Activated T-helper 2 cell treated with anti-CD3 and anti-CD28 coated beads, Interferon-gamma antibody, Interleukin-2, Interleukin-4, amounts not matched to agents 10 μg/mL and 5 μg/mL and 100 μg/mL, durations not matched to agents 14 hours and 24 hours and 36 hours (primary cell): ENCODE measurements at regions not wholly inside any gene's neighbourhood (a gene's known extent, or its start where the extent isn't known, plus 50 kb on each side); places are given as distances from the start of the nearest gene placed in this dataset.
A peak's percentile ranks its signal among the peaks of the same experiment; 100 is the strongest.

Source experiments
- DNase-seq: peaks from one replicate; pipeline ENCODE4 v3.0.0; 2021; ENCODE audit warnings: low spot score
- H3K27ac Mint-ChIP-seq: one replicate; pipeline ENCODE4 v1.8.0; 2021; ENCODE audit warnings: mixed read lengths
- H3K27me3 Mint-ChIP-seq: one replicate; pipeline ENCODE4 v1.8.0; 2021; ENCODE audit warnings: low read depth, mixed read lengths
- H3K36me3 Mint-ChIP-seq: one replicate; pipeline ENCODE4 v1.8.0; 2021; ENCODE audit warnings: low read depth, mixed read lengths
- H3K4me1 Mint-ChIP-seq: one replicate; pipeline ENCODE4 v1.8.0; 2021; ENCODE audit warnings: low read depth, mixed read lengths
- H3K4me3 Mint-ChIP-seq: one replicate; pipeline ENCODE4 v1.8.0; 2021; ENCODE audit warnings: low read depth, mild to moderate bottlenecking, moderate library complexity, mixed read lengths
- H3K9me3 Mint-ChIP-seq: one replicate; pipeline ENCODE4 v1.8.0; 2021; ENCODE audit warnings: mixed read lengths
- intact Hi-C: fragments of 100-400 bp; cut with micrococcal nuclease; formaldehyde crosslinking; loops from one replicate; pipeline ENCODE4 v1.15.1; 2023

DNA sequence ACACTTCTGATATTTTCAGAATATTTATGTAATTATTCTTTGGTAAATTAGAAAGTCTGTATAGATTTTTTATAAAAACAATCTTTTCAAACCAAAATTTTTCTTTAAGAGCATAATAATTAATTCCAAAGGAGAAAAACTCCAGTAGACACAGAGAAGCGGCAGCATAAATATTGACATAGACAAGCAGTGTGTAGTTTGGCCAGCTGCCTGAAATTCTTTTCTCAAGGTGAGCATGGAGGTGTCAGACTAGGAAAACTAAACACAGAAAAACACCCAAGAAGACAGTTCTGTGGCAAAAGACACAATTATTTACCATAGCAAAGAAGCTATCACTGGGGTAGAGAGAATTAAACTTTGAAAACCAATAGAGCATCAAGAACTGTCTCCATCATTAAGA lies 82.4 kb downstream of the KLF6 start:
- H3K36me3 Mint-ChIP-seq, result no peaks in the 10 kb centered on the region
- no peak for DNase-seq
- H3K27me3 Mint-ChIP-seq, result peaks cover 29% of the 10 kb centered on the region
- H3K4me1 Mint-ChIP-seq, result no peaks in the 10 kb centered on the region
- no peak overlapping the region for H3K27ac Mint-ChIP-seq
- H3K4me3 Mint-ChIP-seq, result no peak overlapping the region
- H3K9me3 Mint-ChIP-seq, result no peaks in the 10 kb centered on the region
- intact Hi-C loops, result no loop called here

- no peaks in the 10 kb centered on the region for H3K4me1 Mint-ChIP-seq
- no peak overlapping the region for H3K27ac Mint-ChIP-seq
- H3K9me3 Mint-ChIP-seq, result no peaks in the 10 kb centered on the region
- H3K27me3 Mint-ChIP-seq, result peaks cover 29% of the 10 kb centered on the region
- intact Hi-C loops, result no loop called here
- DNase-seq, result no peak
- H3K4me3 Mint-ChIP-seq, result no peak overlapping the region
- H3K36me3 Mint-ChIP-seq, result no peaks in the 10 kb centered on the region
These were observed 82.9 kb downstream of the KLF6 start for GRCh38 chr10:3702056-3702546.

GRCh38 chr10:3701491-3701890 lies 83.5 kb downstream of the KLF6 start:
- H3K36me3 Mint-ChIP-seq, result no peaks in the 10 kb centered on the region
- no peaks in the 10 kb centered on the region for H3K9me3 Mint-ChIP-seq
- H3K4me3 Mint-ChIP-seq, result no peak overlapping the region
- H3K4me1 Mint-ChIP-seq, result no peaks in the 10 kb centered on the region
- intact Hi-C loops, result no loop called here
- peaks cover 28% of the 10 kb centered on the region for H3K27me3 Mint-ChIP-seq
- H3K27ac Mint-ChIP-seq, result no peak overlapping the region
- no peak for DNase-seq

DNA sequence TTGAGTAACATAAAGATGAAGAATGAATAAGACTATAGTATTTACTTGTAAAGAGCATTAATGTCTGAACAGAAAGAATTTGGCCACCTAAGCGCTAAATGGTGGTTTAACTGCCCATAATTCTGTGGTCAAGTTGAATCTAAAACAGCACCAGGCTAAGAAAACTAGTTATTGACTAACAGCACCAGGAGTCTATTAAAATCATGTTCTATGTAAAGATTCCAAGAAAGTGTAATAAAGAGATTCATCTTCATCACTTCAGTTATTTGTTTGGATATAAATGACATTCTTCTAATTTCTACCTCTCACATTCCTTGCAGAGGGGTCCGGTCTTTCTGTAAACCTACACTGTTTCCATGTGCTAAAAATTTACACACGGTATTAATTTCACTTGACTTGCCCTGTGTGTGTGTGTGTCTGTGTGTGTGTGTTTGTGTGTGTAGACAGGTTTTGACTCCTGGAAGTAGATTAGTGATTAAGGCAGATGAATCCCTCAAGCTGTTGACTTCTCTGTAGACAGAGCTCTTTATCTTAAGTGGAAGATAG lies 84.4 kb downstream of the KLF6 start:
- Mint-ChIP-seq H3K36me3 (no peaks in the 10 kb centered on the region), H3K27me3 (peaks cover 27% of the 10 kb centered on the region), H3K4me1 (no peaks in the 10 kb centered on the region), H3K9me3 (no peaks in the 10 kb centered on the region), H3K4me3 (no peak overlapping the region), H3K27ac (no peak overlapping the region)
- DNase-seq, result no peak
- intact Hi-C loops, result no loop called here

GRCh38 chr10:3699916-3700315 lies 85.1 kb downstream of the KLF6 start:
- Mint-ChIP-seq H3K4me3 (no peak overlapping the region), H3K36me3 (no peaks in the 10 kb centered on the region), H3K9me3 (no peaks in the 10 kb centered on the region), H3K4me1 (no peaks in the 10 kb centered on the region), H3K27me3 (peaks cover 23% of the 10 kb centered on the region), H3K27ac (no peak overlapping the region)
- no peak for DNase-seq
- intact Hi-C loops, result no loop called here

GRCh38 chr10:3698312-3698711 lies 86.7 kb downstream of the KLF6 start:
- H3K36me3 Mint-ChIP-seq, result no peaks in the 10 kb centered on the region
- H3K27me3 Mint-ChIP-seq, result peaks cover 20% of the 10 kb centered on the region
- intact Hi-C loops, result no loop called here
- H3K4me1 Mint-ChIP-seq, result peaks cover under 1% of the 10 kb centered on the region
- H3K27ac Mint-ChIP-seq, result no peak overlapping the region
- no peaks in the 10 kb centered on the region for H3K9me3 Mint-ChIP-seq
- H3K4me3 Mint-ChIP-seq, result no peak overlapping the region
- no peak for DNase-seq

DNA sequence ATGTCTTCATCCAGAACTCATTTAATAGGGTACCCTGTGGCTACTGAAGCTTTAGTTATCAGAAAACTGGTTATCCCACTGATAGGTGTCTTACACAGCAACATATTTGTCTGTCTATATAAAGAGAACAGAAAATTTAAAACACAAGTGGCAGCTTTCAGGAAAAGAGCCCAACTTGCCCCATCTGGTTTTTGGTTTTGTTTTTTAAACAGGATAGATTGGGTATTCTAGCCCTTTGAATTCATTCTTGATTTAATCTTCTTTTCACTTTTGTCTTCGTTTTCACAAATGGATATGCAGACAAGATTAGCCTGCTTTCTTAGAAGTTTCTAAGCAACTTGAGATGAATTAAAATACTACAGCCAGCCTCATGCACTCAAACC lies 91.3 kb downstream of the KLF6 start:
- Mint-ChIP-seq H3K27me3 (peaks cover 8% of the 10 kb centered on the region), H3K4me1 (peaks cover 14% of the 10 kb centered on the region), H3K9me3 (no peaks in the 10 kb centered on the region), H3K36me3 (no peaks in the 10 kb centered on the region), H3K4me3 (no peak overlapping the region), H3K27ac (no peak overlapping the region)
- intact Hi-C loops, result no loop called here
- DNase-seq, result no peak

- no peak for DNase-seq
- peaks cover 6% of the 10 kb centered on the region for H3K27me3 Mint-ChIP-seq
- H3K9me3 Mint-ChIP-seq, result no peaks in the 10 kb centered on the region
- peaks cover 14% of the 10 kb centered on the region for H3K4me1 Mint-ChIP-seq
- no peak overlapping the region for H3K4me3 Mint-ChIP-seq
- intact Hi-C loops, result no loop called here
- no peaks in the 10 kb centered on the region for H3K36me3 Mint-ChIP-seq
- no peak overlapping the region for H3K27ac Mint-ChIP-seq
These were observed 91.8 kb downstream of the KLF6 start for GRCh38 chr10:3693022-3693697.

- Mint-ChIP-seq H3K27ac (no peak overlapping the region), H3K9me3 (no peaks in the 10 kb centered on the region), H3K4me1 (peaks cover 14% of the 10 kb centered on the region), H3K27me3 (no peaks in the 10 kb centered on the region), H3K36me3 (no peaks in the 10 kb centered on the region), H3K4me3 (no peak overlapping the region)
- intact Hi-C loops, result no loop called here
- DNase-seq, result no peak
These were observed 92.5 kb downstream of the KLF6 start for GRCh38 chr10:3692387-3692999.

- no peak overlapping the region for H3K4me3 Mint-ChIP-seq
- no peak overlapping the region for H3K27ac Mint-ChIP-seq
- peaks cover 14% of the 10 kb centered on the region for H3K4me1 Mint-ChIP-seq
- H3K36me3 Mint-ChIP-seq, result no peaks in the 10 kb centered on the region
- H3K27me3 Mint-ChIP-seq, result no peaks in the 10 kb centered on the region
- DNase-seq, result no peak
- H3K9me3 Mint-ChIP-seq, result no peaks in the 10 kb centered on the region
- intact Hi-C loops, result no loop called here
These were observed 93.5 kb downstream of the KLF6 start for GRCh38 chr10:3691482-3691881.

DNA sequence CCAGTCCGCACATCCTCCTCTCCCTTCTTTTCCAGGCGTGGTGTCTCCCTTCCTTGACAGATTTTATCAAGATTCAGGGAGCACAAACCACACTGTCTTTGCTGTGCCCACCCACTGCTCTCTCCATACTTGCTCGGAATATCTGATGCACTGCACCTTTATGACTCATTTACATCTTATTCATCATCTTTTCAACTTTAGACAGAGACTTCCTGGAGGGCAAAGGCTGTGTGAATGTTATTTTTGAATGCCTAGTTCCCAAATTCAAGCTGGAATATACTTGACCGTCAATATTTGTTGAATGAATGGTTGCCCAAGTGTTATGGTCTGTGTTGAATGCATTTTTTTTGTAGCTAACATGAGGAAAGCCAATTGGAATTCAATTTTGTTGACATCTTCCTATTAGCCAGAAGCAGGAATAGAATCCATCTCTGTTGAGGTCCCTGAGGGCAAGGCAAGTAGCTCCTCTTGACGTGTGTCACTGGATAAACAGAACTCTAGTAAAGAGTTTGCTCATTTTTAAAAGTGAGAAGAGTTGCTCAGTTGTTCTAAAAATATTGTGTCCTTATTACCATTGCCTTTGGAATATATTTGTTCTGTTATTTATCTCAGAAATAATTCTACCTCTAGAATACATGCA lies 95.0 kb downstream of the KLF6 start:
- DNase-seq, result no peak
- no peaks in the 10 kb centered on the region for H3K36me3 Mint-ChIP-seq
- no peaks in the 10 kb centered on the region for H3K27me3 Mint-ChIP-seq
- H3K4me3 Mint-ChIP-seq, result no peak overlapping the region
- intact Hi-C loops, result no loop called here
- H3K27ac Mint-ChIP-seq, result peak overlapping the region; percentile 34
- no peaks in the 10 kb centered on the region for H3K9me3 Mint-ChIP-seq
- peaks cover 17% of the 10 kb centered on the region for H3K4me1 Mint-ChIP-seq

GRCh38 chr10:3687510-3688081 lies 97.4 kb downstream of the KLF6 start:
- H3K4me1 Mint-ChIP-seq, result peaks cover 34% of the 10 kb centered on the region
- no peaks in the 10 kb centered on the region for H3K36me3 Mint-ChIP-seq
- H3K27ac Mint-ChIP-seq, result no peak overlapping the region
- no peak overlapping the region for H3K4me3 Mint-ChIP-seq
- no peaks in the 10 kb centered on the region for H3K27me3 Mint-ChIP-seq
- DNase-seq, result no peak
- intact Hi-C loops, result no loop called here
- no peaks in the 10 kb centered on the region for H3K9me3 Mint-ChIP-seq

DNA sequence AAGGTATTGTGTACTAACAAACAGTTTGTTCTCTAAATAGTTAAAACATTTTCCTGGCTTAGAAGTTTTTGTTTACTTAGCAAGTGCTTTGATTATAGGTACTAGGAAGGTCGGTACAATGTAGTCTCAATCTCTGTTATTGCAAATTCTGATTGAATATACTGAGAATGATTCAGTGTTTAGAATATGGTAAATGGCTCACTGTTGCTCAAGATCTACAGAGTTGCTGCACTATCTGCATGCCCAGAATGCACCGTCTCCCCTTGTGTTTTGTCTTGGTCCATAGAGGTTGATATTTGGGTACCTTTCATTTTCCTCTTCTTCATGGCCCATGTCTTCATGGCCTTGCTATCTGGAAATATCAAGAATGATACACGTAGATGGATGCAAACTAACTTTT lies 99.6 kb downstream of the KLF6 start:
- Mint-ChIP-seq H3K27me3 (no peaks in the 10 kb centered on the region), H3K9me3 (no peaks in the 10 kb centered on the region), H3K4me1 (peaks cover 29% of the 10 kb centered on the region), H3K36me3 (no peaks in the 10 kb centered on the region), H3K27ac (no peak overlapping the region), H3K4me3 (no peak overlapping the region)
- intact Hi-C loops, result loop anchor here (1.0 kb wide), 1 partner anchor 55 kb away; no protein-coding TSS in a partner anchor
- no peak for DNase-seq
